ENCODE measurements at regions not wholly inside any gene's neighbourhood (a gene's known extent, or its start where the extent isn't known, plus 50 kb on each side); places are given as distances from the start of the nearest gene placed in this dataset.

GRCh38 chr15:69576035-69576526 lies 123.5 kb downstream of the RPLP1 start:
- no peaks in the 10 kb centered on the region for H3K9me3 ChIP-seq
- WGBS (ENCODE audit: low lambda C conversion rate), result 29% methylated on average over 1 of the region's 3 CpGs
- TF ChIP-seq JUND (IDR thresholded peaks at IDR 0.05) (no peak), RAD21 (IDR thresholded peaks at IDR 0.05; ENCODE audit: low read length) (peak; percentile 95), MXI1 (IDR thresholded peaks at IDR 0.05; ENCODE audit: low read depth, low read length) (no peak), CTCF (IDR thresholded peaks at IDR 0.05) (peak; percentile 73), USF2 (IDR thresholded peaks at IDR 0.05; ENCODE audit: borderline replicate concordance, low read depth, low read length) (no peak), CHD2 (IDR thresholded peaks at IDR 0.05; ENCODE audit: low read length, partially characterized antibody) (peak; percentile 12), GATA2 (CRISPR knock-in tag; IDR thresholded peaks at IDR 0.05) (peak; percentile 34; the same call in 1 of the 2 replicates), SMC3 (IDR thresholded peaks at IDR 0.05; ENCODE audit: low read depth, low read length) (peak; percentile 87)
- H2AFZ ChIP-seq (ENCODE audit: low read depth), result no peak overlapping the region
- H3K4me3 ChIP-seq (ENCODE audit: low read depth in 2 of 2, low read length in 1 of 2), result no peak overlapping the region
- no peaks in the 10 kb centered on the region for H4K20me1 ChIP-seq (ENCODE audit: insufficient read depth)
- CTCF ChIA-PET, result interaction anchor here (0.6 to 3.2 kb wide), 49 partner anchors 10 to 1147 kb away, joined by 3 to 13 read pairs (median 3); partner anchors contain the start of gene TLE3
- no peak overlapping the region for H3K4me2 ChIP-seq
- POLR2A ChIA-PET, result no interaction called here
- no peaks in the 10 kb centered on the region for H3F3A ChIP-seq (replicated peaks; ENCODE audit: insufficient read depth)
- no peak overlapping the region for H3K9ac ChIP-seq
- H3K27ac ChIP-seq (ENCODE audit: low read depth in 2 of 2, low read length in 1 of 2), result no peak overlapping the region
- no peaks in the 10 kb centered on the region for H3K9me2 ChIP-seq
- no peaks in the 10 kb centered on the region for H3K36me3 ChIP-seq (replicated peaks in 1 of 2; ENCODE audit: control insufficient read depth in 1 of 2, insufficient read depth in 2 of 2, low read length in 1 of 2)
- H3K4me1 ChIP-seq (ENCODE audit: control insufficient read depth in 1 of 2, insufficient read depth in 2 of 2, low read depth in 1 of 2, low read length in 1 of 2), result peaks cover 0 to 11% of the 10 kb centered on the region in 2 experiments; a peak in 1 of 4 replicates
- peaks cover 8% of the 10 kb centered on the region; the same call in 1 of the 2 replicates for H3K27me3 ChIP-seq (ENCODE audit: insufficient read depth)
- peak; percentile 84 for DNase-seq
- no peaks in the 10 kb centered on the region for H3K79me2 ChIP-seq (ENCODE audit: insufficient read depth)

- Histone ChIP-seq H3K4me1 (ENCODE audit: control insufficient read depth in 1 of 2, insufficient read depth in 2 of 2, low read depth in 1 of 2, low read length in 1 of 2) (peaks cover 0 to 11% of the 10 kb centered on the region in 2 experiments; a peak in 1 of 4 replicates), H3K27me3 (ENCODE audit: insufficient read depth) (peaks cover 15% of the 10 kb centered on the region; the same call in 1 of the 2 replicates), H2AFZ (ENCODE audit: low read depth) (no peak overlapping the region), H3F3A (replicated peaks; ENCODE audit: insufficient read depth) (no peaks in the 10 kb centered on the region), H3K27ac (ENCODE audit: low read depth in 2 of 2, low read length in 1 of 2) (no peak overlapping the region), H3K9me2 (no peaks in the 10 kb centered on the region), H4K20me1 (ENCODE audit: insufficient read depth) (no peaks in the 10 kb centered on the region), H3K79me2 (ENCODE audit: insufficient read depth) (no peaks in the 10 kb centered on the region), H3K4me2 (no peak overlapping the region), H3K9me3 (no peaks in the 10 kb centered on the region), H3K36me3 (replicated peaks in 1 of 2; ENCODE audit: control insufficient read depth in 1 of 2, insufficient read depth in 2 of 2, low read length in 1 of 2) (no peaks in the 10 kb centered on the region), H3K4me3 (ENCODE audit: low read depth in 2 of 2, low read length in 1 of 2) (no peak overlapping the region), H3K9ac (no peak overlapping the region)
- 70% methylated on average over 2 of the region's 4 CpGs for WGBS (ENCODE audit: low lambda C conversion rate)
- DNase-seq, result no peak
- ChIA-PET POLR2A (no interaction called here), CTCF (interaction anchor here (0.6 to 3.2 kb wide), 26 partner anchors 9 to 1146 kb away, joined by 3 to 13 read pairs (median 4); partner anchors contain the start of gene TLE3)
- TF ChIP-seq USF2 (IDR thresholded peaks at IDR 0.05; ENCODE audit: borderline replicate concordance, low read depth, low read length), result no peak
- TF ChIP-seq USF1 (IDR thresholded peaks at IDR 0.05; ENCODE audit: borderline replicate concordance, low read depth), result no peak
- TF ChIP-seq FOXJ3 (CRISPR knock-in tag; IDR thresholded peaks at IDR 0.05), result no peak
- no peak for TF ChIP-seq RAD21 (IDR thresholded peaks at IDR 0.05; ENCODE audit: low read length)
- TF ChIP-seq CTCF (IDR thresholded peaks at IDR 0.05), result no peak
- TF ChIP-seq FOSL2 (IDR thresholded peaks at IDR 0.05; ENCODE audit: borderline replicate concordance, low read depth), result no peak
- TF ChIP-seq YY1 (IDR thresholded peaks at IDR 0.05; ENCODE audit: low read depth), result no peak
- TF ChIP-seq REST (IDR thresholded peaks at IDR 0.05; ENCODE audit: low read depth, low read length), result no peak
- no peak for TF ChIP-seq RXRA (IDR thresholded peaks at IDR 0.05; ENCODE audit: borderline replicate concordance, low read depth)
- TF ChIP-seq SIN3A (IDR thresholded peaks at IDR 0.05; ENCODE audit: borderline replicate concordance, low read depth, low read length), result no peak
- no peak for TF ChIP-seq TCF12 (IDR thresholded peaks at IDR 0.05)
Measured at GRCh38 chr15:69576948-69577351, 124.3 kb downstream of the RPLP1 start.

Measured in SK-N-SH (cell line).